ENCODE measurements at regions not wholly inside any gene's neighbourhood (a gene's known extent, or its start where the extent isn't known, plus 50 kb on each side); places are given as distances from the start of the nearest gene placed in this dataset.

DNA sequence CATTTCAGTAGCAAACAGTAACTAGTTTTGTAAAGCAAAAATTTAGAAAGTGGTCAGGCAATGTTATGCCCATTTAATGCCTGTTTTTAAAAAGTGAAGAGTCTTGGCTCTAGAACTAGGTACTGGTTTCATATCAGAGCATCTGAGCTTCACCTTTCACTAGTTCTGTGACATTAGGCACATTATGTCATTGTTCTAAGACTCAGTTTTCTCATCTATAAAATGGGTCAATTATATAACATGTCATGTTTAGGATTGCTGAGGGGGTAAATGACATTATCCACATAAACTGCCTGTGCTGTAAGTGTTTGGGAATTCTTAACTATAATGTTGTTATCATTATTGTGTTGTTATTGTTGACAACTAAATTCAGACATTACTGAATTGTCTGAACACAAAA lies 235.6 kb upstream of the ZC3H12C start:
- H3K9ac ChIP-seq (ENCODE audit: control insufficient read depth, insufficient read depth, low read length): no peak overlapping the region
- no peak for DNase-seq (ENCODE audit: low read depth, low spot score)
- ChIA-PET RAD21 (ENCODE audit: unreplicated experiment) (interaction anchor here (3.8 kb wide), 1 partner anchor 83 kb away, joined by 64 read pairs; no protein-coding TSS in a partner anchor), POLR2A (no interaction called here), CTCF (interaction anchor here (0.8 to 7.4 kb wide), 5 partner anchors 7 to 520 kb away, joined by 3 to 140 read pairs (median 4); no protein-coding TSS in a partner anchor), SMC1A (ENCODE audit: uncharacterized antibody, unreplicated experiment) (interaction anchor here (0.9 to 7.2 kb wide), 4 partner anchors 75 to 591 kb away, joined by 3 to 127 read pairs (median 8); no protein-coding TSS in a partner anchor)
- intact Hi-C loops (cut with micrococcal nuclease; ENCODE audit: unreplicated experiment) (loop anchor here (10.0 kb wide), 1 partner anchor 237 kb away; the partner anchor contains the start of gene ZC3H12C), in situ Hi-C loops (cut with MboI) (no loop called here)
- H3K36me3 ChIP-seq (ENCODE audit: control insufficient read depth in 2 of 2, insufficient read depth in 2 of 2, low read length in 1 of 2): no peaks in the 10 kb centered on the region
- TF ChIP-seq FOXM1 (IDR thresholded peaks at IDR 0.05; ENCODE audit: low read depth, low read length) (no peak), STAT3 (IDR thresholded peaks at IDR 0.05; ENCODE audit: low read depth, low read length) (no peak), ZBED1 (IDR thresholded peaks at IDR 0.05; ENCODE audit: borderline replicate concordance) (no peak), RCOR1 (conservative IDR thresholded peaks at IDR 0.05; ENCODE audit: low read depth, low read length) (no peak), TARDBP (IDR thresholded peaks at IDR 0.05; ENCODE audit: borderline replicate concordance) (no peak), BRCA1 (IDR thresholded peaks at IDR 0.05; ENCODE audit: low read depth, low read length) (no peak), MEF2A (IDR thresholded peaks at IDR 0.05; ENCODE audit: insufficient read depth, low read depth, low read length) (no peak), BCL3 (IDR thresholded peaks at IDR 0.05; ENCODE audit: borderline replicate concordance, insufficient read depth, low read depth, low read length, poor library complexity, severe bottlenecking) (no peak), SREBF1 (IDR thresholded peaks at IDR 0.05; ENCODE audit: low read length) (no peak), CUX1 (IDR thresholded peaks at IDR 0.05; ENCODE audit: insufficient replicate concordance, low read depth, low read length) (no peak), PAX8 (IDR thresholded peaks at IDR 0.05) (no peak), IRF4 (IDR thresholded peaks at IDR 0.05; ENCODE audit: low read depth, low read length) (no peak), CEBPB (IDR thresholded peaks at IDR 0.05; ENCODE audit: borderline replicate concordance in 1 of 2, low read depth in 2 of 2, low read length in 2 of 2) (no peak)
- TF ChIP-seq, protein P1, sequence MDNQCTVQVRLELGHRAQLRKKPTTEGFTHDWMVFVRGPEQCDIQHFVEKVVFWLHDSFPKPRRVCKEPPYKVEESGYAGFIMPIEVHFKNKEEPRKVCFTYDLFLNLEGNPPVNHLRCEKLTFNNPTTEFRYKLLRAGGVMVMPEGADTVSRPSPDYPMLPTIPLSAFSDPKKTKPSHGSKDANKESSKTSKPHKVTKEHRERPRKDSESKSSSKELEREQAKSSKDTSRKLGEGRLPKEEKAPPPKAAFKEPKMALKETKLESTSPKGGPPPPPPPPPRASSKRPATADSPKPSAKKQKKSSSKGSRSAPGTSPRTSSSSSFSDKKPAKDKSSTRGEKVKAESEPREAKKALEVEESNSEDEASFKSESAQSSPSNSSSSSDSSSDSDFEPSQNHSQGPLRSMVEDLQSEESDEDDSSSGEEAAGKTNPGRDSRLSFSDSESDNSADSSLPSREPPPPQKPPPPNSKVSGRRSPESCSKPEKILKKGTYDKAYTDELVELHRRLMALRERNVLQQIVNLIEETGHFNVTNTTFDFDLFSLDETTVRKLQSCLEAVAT (IDR thresholded peaks at IDR 0.05): no peak
- H3K4me3 ChIP-seq: no peak overlapping the region
- H3K9me3 ChIP-seq (replicated peaks; ENCODE audit: control insufficient read depth, insufficient read depth, low read length): no peaks in the 10 kb centered on the region
- no peak overlapping the region for H3K4me2 ChIP-seq (ENCODE audit: control insufficient read depth, insufficient read depth)
- FAIRE-seq: no peak
- H4K20me1 ChIP-seq (ENCODE audit: control insufficient read depth, insufficient read depth): no peaks in the 10 kb centered on the region
- H3K27ac ChIP-seq (ENCODE audit: control insufficient read depth, insufficient read depth): no peak overlapping the region
- no peak overlapping the region for H2AFZ ChIP-seq (ENCODE audit: control insufficient read depth, low read depth, low read length)
- no peaks in the 10 kb centered on the region for H3K79me2 ChIP-seq (ENCODE audit: control insufficient read depth, insufficient read depth, low read length)
- ATAC-seq: no peak
- H3K27me3 ChIP-seq (replicated peaks in 1 of 2; ENCODE audit: control insufficient read depth in 2 of 2, insufficient read depth in 2 of 2, low read length in 1 of 2): no peaks in the 10 kb centered on the region
- H3K4me1 ChIP-seq (ENCODE audit: control insufficient read depth, insufficient read depth, low read length): no peaks in the 10 kb centered on the region
- BruUV-seq (replicated peaks): no TSS peak
